Hematopoietic multipotent progenitor cell treated with erythropoietin and hydrocortisone succinate and interleukin-3 and kit ligand, for 17 days (in vitro differentiated cells): ENCODE measurements at regions not wholly inside any gene's neighbourhood (a gene's known extent, or its start where the extent isn't known, plus 50 kb on each side); places are given as distances from the start of the nearest gene placed in this dataset.
"Not testable (repeated sequence)": the region's sequence is repeated elsewhere in the genome, so short reads cannot be mapped to it uniquely, and the experiment has no call there.

Experiments
- DNase-seq: peaks from one replicate; pipeline ENCODE4 v3.0.0-alpha.2; 2015; ENCODE audit warnings: low spot score

DNA sequence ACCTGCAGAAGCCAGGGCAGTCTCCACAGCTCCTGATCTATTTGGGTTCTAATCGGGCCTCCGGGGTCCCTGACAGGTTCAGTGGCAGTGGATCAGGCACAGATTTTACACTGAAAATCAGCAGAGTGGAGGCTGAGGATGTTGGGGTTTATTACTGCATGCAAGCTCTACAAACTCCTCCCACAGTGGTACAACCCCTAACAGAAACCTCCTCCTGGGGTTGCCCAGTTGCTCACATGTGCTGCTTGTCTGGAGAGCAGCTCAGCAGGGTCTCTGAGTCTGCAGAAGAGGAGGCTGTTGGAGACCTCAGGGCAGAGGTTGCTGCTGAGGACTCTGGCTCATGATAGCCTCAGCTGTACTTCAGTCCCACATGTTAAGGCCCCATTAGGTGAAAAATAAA is 1269.1 kb downstream of the RPIA start:
- not testable (repeated sequence) for DNase-seq

DNA sequence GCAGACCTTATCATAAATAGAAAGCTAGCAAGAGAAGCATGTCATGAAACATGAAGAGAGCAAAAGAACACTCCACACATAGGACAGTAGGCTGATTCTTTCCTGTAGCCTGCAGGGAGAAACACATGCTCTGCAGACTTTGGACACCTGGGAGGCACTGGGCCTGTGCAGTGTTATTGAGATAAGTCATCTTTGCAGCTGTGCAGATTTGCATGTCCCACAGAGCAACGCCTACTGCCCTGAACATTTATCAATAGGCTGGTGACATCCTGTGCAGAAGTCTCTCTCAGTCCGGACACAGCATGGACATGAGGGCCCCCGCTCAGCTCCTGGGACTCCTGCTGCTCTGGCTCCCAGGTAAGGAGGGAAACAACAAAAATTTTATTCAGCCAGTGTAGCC is 1277.1 kb downstream of the RPIA start:
- not testable (repeated sequence) for DNase-seq

DNA sequence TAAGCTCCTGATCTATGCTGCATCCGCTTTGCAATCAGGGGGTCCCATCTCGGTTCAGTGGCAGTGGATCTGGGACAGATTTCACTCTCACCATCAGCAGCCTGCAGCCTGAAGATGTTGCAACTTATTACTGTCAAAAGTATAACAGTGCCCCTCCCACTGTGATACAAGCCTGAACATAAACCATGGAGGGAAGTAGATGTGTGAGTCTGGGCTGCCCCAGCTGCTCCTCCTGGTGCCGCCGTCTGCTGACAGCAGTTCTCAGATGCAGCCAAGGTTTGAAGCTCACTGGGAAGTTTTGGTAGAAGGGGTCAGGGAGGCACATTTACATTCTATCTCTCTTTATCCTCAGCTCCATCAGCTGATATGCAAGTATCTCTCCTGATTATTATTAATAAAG is 1277.7 kb downstream of the RPIA start:
- not testable (repeated sequence) for DNase-seq

DNA sequence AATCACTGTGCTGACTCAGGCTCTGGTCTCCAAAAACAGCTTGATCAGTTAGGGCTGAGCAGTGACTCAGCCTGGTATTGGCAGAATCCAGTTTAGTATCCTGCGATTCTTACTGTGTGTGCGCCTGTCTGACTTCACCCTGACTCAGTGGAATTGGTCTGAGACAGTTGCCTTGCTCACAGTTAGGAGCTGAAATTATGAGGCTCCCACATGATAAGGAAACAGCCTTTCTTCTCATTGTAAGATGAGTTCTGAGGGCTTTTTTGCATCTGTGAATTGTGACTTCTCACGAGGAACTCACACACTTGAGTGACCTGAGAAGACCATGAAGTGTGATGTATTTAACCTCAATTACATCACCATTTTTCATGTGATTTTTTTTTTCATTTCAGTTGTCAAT is 1282.4 kb downstream of the RPIA start:
- DNase-seq = not testable (repeated sequence)

DNA sequence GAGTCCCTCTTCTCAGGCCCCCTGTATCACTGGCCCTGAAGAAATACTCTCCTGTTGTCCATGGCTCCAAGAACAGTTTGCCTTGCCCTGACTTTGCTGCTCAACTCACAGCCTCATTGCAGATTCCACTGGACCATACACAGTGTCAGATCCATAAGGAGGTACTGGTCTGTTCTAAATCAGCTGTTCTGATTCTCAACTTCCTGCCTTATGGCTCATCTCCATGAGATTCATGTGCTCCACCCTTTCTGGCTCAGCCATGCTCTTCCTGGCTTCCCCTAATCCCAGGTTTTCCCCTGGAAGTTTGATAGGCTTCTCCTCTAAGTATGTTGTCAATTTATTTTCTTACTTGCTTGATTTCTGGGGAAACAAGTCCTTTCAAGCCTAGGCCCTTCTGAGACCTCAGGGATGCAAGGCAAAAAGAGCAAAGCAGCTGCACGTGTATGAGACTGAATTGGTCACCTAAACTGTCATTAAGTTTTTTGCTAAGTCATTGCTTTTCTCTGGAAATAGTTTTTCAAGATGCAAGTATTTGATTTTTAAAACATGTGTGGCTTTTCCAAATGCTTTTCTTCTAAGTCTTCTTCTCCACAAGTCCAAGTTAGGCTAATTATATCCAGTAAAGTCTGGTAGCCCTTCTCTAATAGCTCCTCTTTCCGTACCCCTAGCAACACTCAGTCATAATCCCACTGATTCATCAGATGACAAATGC is 1288.5 kb downstream of the RPIA start:
- DNase-seq = not testable (repeated sequence)

DNA sequence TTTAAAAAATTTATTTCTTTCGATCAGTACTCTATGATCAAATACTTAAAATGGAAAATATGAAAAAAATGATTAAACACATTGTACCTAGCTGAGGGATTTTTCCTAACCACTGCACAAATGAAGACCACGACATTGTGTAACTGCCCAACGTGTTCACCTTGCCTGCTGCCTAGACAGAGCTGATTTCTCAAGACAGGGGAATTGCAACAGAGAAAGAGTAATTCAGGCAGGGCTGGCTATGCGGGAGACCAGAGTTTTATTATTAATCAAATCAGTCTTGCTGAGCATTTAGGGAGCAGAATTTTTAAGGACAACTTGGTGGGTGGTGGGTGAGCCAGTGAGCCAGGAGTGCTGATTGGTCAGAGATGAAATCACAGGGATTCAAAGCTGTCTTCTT is 1290.8 kb downstream of the RPIA start:
- not testable (repeated sequence) for DNase-seq

DNA sequence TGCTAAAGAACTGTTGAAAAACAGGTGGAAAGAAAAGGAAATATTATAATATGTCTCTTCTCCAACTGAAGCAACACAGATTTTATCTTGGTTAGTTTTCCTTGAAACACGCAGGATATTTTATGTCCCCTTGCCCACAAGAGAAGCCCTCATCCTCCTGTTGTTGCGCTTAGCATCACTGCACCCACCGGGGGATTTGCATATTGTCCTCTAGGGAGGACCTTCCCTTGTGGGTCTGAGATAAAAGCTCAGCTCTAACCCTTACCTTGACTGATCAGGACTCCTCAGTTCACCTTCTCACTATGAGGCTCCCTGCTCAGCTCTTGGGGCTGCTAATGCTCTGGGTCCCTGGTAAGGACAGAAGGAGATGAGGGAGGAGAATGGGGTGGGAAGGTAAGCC is 1294.2 kb downstream of the RPIA start:
- not testable (repeated sequence) for DNase-seq

DNA sequence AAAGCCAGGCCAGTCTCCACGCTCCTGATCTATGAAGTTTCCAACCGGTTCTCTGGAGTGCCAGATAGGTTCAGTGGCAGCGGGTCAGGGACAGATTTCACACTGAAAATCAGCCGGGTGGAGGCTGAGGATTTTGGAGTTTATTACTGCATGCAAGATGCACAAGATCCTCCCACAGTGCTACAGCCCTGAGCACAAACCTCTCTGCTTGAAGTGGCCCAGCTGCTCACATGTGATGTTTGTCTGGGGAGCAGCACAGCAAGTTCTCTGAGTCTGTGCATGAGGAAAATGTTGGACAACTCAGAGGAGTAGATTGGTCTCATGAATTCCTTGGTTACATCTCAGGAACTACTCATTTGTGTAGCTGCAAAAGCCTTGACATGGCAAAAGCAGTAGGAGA is 1295.1 kb downstream of the RPIA start:
- DNase-seq = not testable (repeated sequence)

DNA sequence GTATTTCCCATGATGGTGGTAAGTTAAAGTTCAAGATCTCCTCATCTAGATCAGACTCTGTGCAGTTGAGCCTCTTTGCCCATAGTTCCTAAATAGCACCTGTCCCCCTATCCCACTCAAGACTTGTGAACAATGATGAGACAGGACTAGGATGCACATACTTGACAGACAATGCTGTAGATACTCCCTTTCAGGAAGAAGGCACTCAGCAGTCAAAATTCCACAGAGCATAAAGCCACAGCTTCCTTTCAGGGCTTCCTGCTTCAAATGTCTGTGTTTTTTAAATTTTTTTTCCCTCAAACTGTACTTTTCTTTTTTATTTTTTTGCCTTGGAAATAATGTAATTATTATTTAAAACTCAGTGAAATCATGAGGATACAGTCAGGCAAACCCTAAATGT is 1305.3 kb downstream of the RPIA start:
- DNase-seq = not testable (repeated sequence)

DNA sequence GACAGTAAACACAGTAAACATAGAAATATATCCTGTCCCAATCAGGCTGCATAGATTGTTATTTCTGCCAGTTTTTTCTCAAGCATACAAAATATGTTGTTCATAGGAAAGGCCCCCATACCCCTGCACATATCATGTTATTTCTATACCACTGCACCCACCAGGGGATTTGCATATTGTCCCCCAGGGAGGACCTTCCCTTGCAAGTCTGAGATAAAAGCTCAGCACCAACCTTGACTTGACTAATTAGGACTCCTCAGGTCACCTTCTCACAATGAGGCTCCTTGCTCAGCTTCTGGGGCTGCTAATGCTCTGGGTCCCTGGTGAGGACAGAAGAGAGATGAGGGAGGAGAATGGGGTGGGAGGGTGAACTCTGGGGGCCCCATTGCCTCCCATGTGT is 1313.1 kb downstream of the RPIA start:
- DNase-seq = not testable (repeated sequence)

DNA sequence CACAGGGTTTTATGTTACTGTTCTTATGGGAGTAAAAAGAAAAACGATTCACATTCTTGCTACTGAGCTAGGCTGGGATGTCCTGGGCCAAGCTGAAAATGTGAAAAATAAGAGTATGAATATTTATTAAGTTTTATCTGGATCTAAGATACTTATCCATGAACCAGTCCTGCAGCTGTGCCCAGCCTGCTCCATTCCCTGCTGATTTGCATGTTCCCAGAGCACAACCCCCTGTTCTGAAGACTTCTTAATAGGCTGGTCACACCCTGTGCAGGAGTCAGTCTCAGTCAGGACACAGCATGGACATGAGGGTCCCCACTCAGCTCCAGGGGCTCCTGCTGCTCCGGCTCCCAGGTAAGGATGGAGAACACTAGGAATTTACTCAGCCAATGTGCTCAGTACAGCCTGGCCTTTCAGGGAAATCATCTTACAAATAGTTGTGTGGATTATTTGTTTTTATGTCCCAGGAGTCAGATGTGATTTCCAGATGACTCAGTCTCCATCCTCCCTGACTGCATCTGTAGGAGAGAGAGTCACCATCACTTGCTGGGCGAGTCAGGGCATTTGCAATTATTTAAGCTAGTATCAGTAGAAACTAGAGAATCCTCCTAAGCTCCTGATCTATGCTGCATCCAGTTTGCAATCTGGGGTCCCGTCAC is 1319.1 kb downstream of the RPIA start:
- not testable (repeated sequence) for DNase-seq

DNA sequence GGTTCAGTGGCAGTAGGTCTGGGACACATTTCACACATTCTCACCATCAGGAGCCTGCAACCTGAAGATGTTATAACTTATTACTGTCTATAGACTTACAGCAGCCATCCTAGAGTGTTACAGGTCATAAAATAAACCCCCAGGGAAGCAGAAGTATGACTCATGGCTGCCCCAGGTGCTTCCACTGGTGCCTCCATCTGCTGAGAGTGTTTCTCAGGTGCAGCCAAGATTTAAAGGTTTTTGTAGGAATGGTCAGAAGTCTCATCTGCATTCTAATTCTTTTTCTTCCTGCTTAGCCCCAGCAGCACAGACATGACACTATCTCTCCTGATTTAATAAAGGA is 1319.6 kb downstream of the RPIA start:
- not testable (repeated sequence) for DNase-seq

DNA sequence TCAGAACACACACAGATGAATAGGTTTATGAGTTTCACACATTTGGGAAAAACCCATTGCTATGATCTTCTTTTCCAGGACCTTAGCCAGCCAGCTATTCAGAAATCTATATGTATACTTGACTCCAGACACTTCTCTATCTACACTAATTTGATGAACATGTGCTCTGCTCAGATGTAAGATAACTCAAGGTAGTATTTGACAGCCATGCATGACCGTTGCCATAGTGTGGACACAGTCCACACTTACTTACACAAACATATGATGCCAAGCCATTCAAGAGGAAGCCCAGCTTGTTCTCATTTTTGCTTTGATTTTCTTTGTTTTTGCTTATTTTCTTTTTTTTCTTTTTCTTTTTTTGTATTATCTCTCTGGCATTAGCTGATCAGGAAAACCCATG is 1328.4 kb downstream of the RPIA start:
- not testable (repeated sequence) for DNase-seq

DNA sequence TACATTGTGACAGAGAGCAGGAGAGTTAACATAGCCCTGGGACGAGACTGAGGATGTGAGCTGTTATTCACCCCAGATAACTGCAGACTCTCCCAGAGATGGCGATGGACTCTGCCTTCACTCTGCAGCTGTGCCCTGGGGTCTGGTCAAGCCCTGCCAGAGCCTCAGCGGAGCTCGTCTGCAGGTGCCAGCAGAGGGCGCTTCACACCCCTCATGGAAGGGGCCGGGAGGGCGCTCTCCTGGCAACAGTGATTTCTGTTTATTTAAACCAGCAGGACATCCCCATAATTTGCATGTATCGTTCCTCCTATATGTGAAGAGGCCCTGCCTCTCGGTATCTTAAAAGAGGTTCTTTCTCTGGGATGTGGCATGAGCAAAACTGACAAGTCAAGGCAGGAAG is 1329.8 kb downstream of the RPIA start:
- not testable (repeated sequence) for DNase-seq

DNA sequence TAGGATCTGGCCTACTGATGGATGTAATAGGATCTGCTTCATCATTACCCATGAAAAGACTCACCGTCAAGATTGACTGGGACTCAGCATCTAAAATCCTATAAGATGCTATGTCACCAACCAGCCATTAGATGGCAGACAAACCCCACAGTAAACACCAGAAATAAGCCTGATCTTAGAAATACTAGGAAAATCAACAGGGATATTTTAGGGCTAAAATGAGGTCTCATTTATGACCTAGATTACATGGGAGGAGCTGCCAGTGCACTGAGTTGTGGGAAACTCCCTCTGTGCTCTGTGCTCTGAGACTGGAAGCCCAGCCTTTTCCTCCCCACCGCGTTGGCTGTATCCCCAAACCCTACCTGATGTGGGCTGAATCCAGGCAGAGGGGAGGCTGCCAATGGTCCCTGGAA is 1335.8 kb downstream of the RPIA start:
- DNase-seq = not testable (repeated sequence)

DNA sequence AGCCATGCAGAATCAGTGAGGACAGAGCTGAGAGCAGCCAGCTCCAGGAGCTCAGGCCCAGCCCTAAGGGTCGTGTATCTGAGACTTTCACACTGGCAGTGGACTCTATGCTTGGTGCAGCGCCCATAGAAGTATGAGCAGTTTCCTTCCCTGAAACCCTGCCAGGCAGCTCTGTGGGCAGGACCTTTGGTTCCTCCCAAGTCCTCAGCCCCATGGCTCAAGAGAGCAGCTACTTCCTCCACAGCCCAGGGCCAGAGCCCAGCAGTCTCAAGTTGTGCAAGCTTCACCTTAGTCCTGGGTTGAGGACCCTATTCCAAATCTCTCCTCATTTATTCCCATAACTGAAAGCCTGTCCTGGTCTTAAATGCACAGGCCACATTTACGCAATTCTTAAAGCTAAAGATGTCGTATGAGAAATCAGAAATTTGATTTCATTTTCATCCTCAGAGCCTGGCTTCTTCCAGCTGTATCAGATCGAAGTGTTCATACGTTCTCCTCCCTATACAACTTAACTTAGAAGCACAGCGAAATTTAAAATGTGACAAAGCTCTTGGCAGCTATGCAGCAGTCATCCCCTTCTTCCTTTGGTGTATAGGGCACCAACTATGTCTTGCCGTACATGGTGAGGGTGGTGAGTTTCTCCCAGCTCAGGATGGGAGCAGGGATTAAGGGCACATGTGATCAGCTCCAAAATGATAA is 1337.1 kb downstream of the RPIA start:
- DNase-seq = not testable (repeated sequence)

DNA sequence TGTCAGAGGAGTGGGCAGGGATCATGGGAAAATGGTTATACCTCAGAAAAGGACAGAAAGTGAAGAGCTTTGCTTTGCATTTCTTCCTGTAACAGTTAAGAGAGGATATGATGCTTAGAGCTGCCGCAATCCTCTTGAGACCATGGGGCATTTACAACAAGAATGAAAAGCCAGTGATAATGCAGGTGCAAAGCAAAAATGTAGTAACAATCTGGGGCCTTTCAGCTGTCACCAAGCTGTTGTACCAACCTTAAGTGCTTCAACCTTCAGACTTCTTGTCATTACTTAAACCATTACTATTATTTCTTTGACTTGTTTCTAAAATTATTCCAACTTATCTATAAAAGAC is 1337.6 kb downstream of the RPIA start:
- DNase-seq = not testable (repeated sequence)

DNA sequence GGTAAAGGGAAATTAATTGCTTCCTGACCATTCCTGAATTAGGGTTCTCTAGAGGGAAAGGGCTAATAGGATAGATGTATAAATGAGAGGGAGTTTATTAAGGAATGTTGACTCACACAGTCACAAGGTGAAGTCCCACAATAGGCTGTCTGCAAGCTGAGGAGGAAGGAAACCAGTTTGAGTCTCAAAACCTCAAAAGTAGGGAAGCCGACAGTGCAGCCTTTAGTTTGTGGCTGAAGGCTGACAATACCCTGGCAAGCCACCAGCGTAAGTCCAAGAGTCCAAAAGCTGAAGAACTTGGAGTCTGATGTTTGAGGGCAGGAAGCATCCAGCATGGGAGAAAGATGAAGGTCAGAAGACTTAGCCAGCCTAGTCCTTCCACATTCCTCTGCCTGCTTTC is 1340.8 kb downstream of the RPIA start:
- DNase-seq = not testable (repeated sequence)

DNA sequence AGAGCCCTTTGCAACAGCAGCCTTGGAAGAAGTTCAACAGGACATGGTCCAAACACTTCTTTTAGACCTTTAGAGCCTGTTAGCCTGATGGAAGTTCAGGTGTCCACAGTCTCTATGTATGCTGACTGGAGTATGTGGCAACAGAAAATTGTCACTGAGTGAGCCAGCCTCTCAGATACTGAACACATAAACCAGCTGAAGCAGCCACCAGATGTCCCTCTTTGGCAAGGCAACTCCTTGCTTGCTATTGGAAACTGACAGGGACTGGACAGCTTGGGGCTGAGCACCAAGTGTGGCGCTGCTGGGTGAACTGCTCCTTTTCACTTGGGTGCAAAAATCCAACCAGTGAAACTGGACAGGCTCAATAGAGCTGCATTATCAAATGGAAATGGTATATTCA is 1344.9 kb downstream of the RPIA start:
- DNase-seq = not testable (repeated sequence)

DNA sequence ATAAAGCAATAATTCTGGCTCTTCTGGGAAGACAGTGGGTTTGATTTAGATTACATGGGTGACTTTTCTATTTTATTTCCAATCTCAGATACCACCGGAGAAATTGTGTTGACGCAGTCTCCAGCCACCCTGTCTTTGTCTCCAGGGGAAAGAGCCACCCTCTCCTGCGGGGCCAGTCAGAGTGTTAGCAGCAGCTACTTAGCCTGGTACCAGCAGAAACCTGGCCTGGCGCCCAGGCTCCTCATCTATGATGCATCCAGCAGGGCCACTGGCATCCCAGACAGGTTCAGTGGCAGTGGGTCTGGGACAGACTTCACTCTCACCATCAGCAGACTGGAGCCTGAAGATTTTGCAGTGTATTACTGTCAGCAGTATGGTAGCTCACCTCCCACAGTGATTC is 1347.6 kb downstream of the RPIA start:
- DNase-seq = not testable (repeated sequence)

DNA sequence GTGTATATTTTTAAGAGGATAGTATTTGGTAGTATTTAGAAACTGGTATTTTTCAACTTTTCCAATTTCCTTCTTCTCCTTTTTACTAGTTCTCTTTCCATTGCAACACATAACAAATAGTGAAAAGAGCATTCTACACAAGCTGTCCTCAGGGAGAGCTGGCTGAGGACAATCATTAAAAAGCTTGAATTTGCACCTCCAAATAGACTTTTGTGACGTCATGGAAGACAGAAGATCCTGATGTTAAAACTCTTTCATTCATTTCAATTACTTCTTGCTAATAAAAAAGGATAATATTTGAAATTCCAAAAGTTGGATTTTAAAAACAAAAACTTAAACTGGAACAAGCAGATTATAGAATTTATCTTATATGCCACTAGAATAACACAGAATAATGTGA is 1356.3 kb downstream of the RPIA start:
- not testable (repeated sequence) for DNase-seq

DNA sequence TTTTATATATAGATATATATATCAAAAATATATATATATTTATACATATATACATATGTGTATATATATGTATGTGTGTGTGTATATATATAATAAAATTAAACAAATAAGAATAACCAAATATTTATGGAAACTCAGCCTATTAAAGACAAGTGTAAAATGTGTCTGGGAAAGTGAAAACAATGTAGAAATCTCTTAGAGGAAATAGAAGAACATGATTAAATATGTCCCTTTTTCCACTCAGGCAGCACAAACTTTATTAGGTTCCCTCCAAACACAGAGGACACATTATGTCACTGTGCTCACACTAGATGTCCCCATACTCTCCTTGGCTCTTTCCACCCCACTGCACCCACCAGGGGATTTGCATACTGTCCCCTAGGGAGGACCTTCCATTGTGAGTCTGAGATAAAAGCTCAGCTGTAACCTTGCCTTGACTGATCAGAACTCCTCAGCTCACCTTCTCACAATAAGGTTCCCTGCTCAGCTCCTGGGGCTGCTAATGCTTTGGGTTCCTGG is 1360.7 kb downstream of the RPIA start:
- not testable (repeated sequence) for DNase-seq

DNA sequence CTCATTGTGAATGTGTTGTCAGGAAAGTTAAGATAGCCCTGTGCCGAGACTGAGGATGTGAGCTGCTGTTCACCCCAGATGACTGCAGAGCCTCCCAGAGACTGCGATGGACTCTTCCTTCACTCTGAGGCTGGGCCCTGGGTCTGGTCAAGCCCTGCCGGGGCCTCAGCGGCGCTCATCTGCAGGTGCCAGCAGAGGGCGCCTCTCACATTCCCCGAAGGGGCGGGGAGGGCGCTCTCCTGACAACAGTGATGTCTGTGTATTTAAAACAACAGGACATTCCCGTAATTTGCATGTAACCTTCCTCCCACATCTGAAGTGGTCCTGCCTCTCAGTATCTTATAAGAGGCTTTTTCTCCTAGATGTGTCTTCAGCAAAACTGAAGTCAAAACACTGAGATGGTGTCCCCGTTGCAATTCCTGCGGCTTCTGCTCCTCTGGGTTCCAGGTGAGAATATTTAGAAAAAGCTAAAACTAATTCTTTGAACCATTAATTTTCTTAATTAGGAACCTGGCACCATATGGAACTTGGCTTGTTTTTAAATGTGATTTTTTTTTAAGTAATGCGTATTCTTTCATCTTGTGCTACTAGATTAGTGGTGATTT is 1377.9 kb downstream of the RPIA start:
- DNase-seq = no peak
